Endothelial cell of umbilical vein (primary cell): ENCODE measurements at regions not wholly inside any gene's neighbourhood (a gene's known extent, or its start where the extent isn't known, plus 50 kb on each side); places are given as distances from the start of the nearest gene placed in this dataset.

Experiments used
- BruUV-seq: library from RNA; stranded (reverse); fragments of 400-500 nt; replicated peaks from 2 replicates; lab custom pipeline; 2021; lab: Mats Ljungman, UMichigan
- CTCF ChIA-PET: fragments of 300-600, 350-600 bp; sonication (Branson Sonifier 250); formaldehyde crosslinking; loops from one replicate; lab custom pipeline; 2021; ENCODE audit warnings: antibody characterized with exemption, inconsistent platforms; lab: Charles Lee
- POLR2A ChIA-PET: fragments of 300-600, 350-600 bp; sonication (Branson Sonifier 250); formaldehyde crosslinking; loops from one replicate; lab custom pipeline; 2021; ENCODE audit warnings: antibody characterized with exemption, inconsistent platforms; lab: Charles Lee
- DNase-seq: peaks from one replicate; pipeline ENCODE4 v3.0.0-alpha.2; 2011; ENCODE audit warnings: low read depth, low spot score
- FAIRE-seq: peaks from 2 replicates; lab custom pipeline; 2011; peaks lifted over from hg19 to GRCh38; lab: Jason Lieb, UNC
- H2AFZ ChIP-seq: 2 replicates; pipeline ENCODE4 v1.6.0; 2012; ENCODE audit warnings: low read depth, low read length, control low read depth, inconsistent platforms
- H3K27ac ChIP-seq: 2 replicates; pipeline ENCODE4 v1.5.1; 2011; ENCODE audit warnings: low read depth, mild to moderate bottlenecking, control low read depth, low read length, moderate library complexity; ENCODE audit not compliant: insufficient read depth
- H3K27me3 ChIP-seq, 2 experiments: 2 replicates each; pipeline versions ENCODE4 v1.6.0 to v1.6.1; 2011; ENCODE audit warnings: low read length in 2 of 2, mixed read lengths in 1 of 2; ENCODE audit not compliant: control insufficient read depth in 2 of 2, insufficient read depth in 2 of 2
- H3K36me3 ChIP-seq, 2 experiments: 2 replicates in 1 of 2; 3 replicates in 1 of 2; pipeline ENCODE4 v1.5.1; 2011; ENCODE audit warnings: low read length in 2 of 2, mild to moderate bottlenecking in 1 of 2, moderate library complexity in 1 of 2; ENCODE audit not compliant: control insufficient read depth in 2 of 2, insufficient read depth in 2 of 2; ENCODE audit errors: extremely low read depth in 1 of 2
- H3K4me1 ChIP-seq: 3 replicates; pipeline ENCODE4 v1.5.1; 2011; ENCODE audit warnings: mild to moderate bottlenecking, low read length; ENCODE audit not compliant: control insufficient read depth, insufficient read depth; ENCODE audit errors: extremely low read depth
- H3K4me2 ChIP-seq: 2 replicates; pipeline ENCODE4 v1.6.1; 2011; ENCODE audit warnings: low read length, control low read depth, mixed read lengths; ENCODE audit not compliant: insufficient read depth
- H3K4me3 ChIP-seq, 3 experiments: fragments of 200-600 bp in 1 of 3; sonication (generic), shearing (Covaris generic) in 1 of 3; replicated peaks in 1 of 3; 2 replicates each; pipeline ENCODE4 v1.5.1; 2011 to 2016; ENCODE audit warnings: control low read depth in 3 of 3, low read length in 3 of 3, mild to moderate bottlenecking in 2 of 3, inconsistent platforms in 1 of 3, low read depth in 1 of 3, moderate library complexity in 1 of 3; ENCODE audit not compliant: insufficient read depth in 1 of 3
- H3K79me2 ChIP-seq: 2 replicates; pipeline ENCODE4 v1.6.0; 2012; ENCODE audit warnings: low read length, inconsistent platforms; ENCODE audit not compliant: control insufficient read depth, insufficient read depth
- H3K9ac ChIP-seq: replicated peaks from 2 replicates; pipeline ENCODE3; 2011; ENCODE audit warnings: low read length, control low read depth; ENCODE audit not compliant: insufficient read depth; ENCODE audit errors: extremely low read depth
- H3K9me1 ChIP-seq: replicated peaks from 3 replicates; pipeline ENCODE4 v1.6.0; 2011; ENCODE audit warnings: mild to moderate bottlenecking, low read length; ENCODE audit not compliant: control insufficient read depth, insufficient read depth; ENCODE audit errors: extremely low read depth
- H3K9me3 ChIP-seq: replicated peaks from 2 replicates; pipeline ENCODE4 v1.5.1; 2012; ENCODE audit warnings: low read length, inconsistent platforms; ENCODE audit not compliant: control insufficient read depth, insufficient read depth
- H4K20me1 ChIP-seq: replicated peaks from 2 replicates; pipeline ENCODE3; 2011; ENCODE audit warnings: mild to moderate bottlenecking, low read length; ENCODE audit not compliant: control insufficient read depth, insufficient read depth; ENCODE audit errors: extremely low read depth
- EZH2 ChIP-seq: IDR thresholded peaks from 2 replicates; pipeline ENCODE4 v1.6.1; 2012; ENCODE audit warnings: borderline replicate concordance, low read depth, mild to moderate bottlenecking, moderate library complexity, low read length, inconsistent platforms; ENCODE audit not compliant: severe bottlenecking
- FOS ChIP-seq: IDR thresholded peaks from 2 replicates; pipeline ENCODE4 v1.6.1; 2011; ENCODE audit warnings: mild to moderate bottlenecking, low read length, moderate library complexity, borderline replicate concordance; ENCODE audit not compliant: insufficient read depth
- GATA2 ChIP-seq: IDR thresholded peaks from 2 replicates; pipeline ENCODE4 v1.7.0; 2011; ENCODE audit warnings: low read depth, mild to moderate bottlenecking, moderate library complexity, mixed read lengths, low read length; ENCODE audit not compliant: insufficient read length, insufficient read depth
- JUN ChIP-seq: IDR thresholded peaks from 2 replicates; pipeline ENCODE4 v1.6.1; 2011; ENCODE audit warnings: borderline replicate concordance, low read depth; ENCODE audit not compliant: insufficient read length, insufficient read depth
- MYC ChIP-seq: IDR thresholded peaks from one replicate; pipeline ENCODE4 v1.6.1; 2011; ENCODE audit warnings: mild to moderate bottlenecking, low read depth, low read length
- POLR2A ChIP-seq: IDR thresholded peaks from 2 replicates; pipeline ENCODE4 v1.6.1; 2012; ENCODE audit warnings: low read depth, mild to moderate bottlenecking, control low read depth, low read length
- POLR2AphosphoS5 ChIP-seq: IDR thresholded peaks from 2 replicates; pipeline ENCODE4 v1.6.1; 2012; ENCODE audit warnings: low read depth, mild to moderate bottlenecking, control low read depth, low read length, moderate library complexity; ENCODE audit not compliant: insufficient read depth
- dilution Hi-C: fragments of 300-500 bp; cut with MboI; formaldehyde crosslinking; loops from one replicate; pipeline ENCODE4 v1.15.0; 2019; ENCODE audit warnings: low sequenced_read_pairs; ENCODE audit not compliant: extremely low pct_ligation_motif_present
- intact Hi-C: fragments of 100-400 bp; cut with micrococcal nuclease; formaldehyde crosslinking; loops from one replicate; pipeline ENCODE4 v1.10.0; 2022
- TF ChIP-seq, protein P1 (sequence below), 2 donors: IDR thresholded peaks; 1 replicate in 1 of 2; 2 replicates in 1 of 2; pipeline ENCODE4 v1.5.1; 2011; ENCODE audit warnings: low read length in 2 of 2, mild to moderate bottlenecking in 2 of 2, moderate library complexity in 2 of 2, control low read depth in 1 of 2, inconsistent platforms in 1 of 2, low read depth in 1 of 2; ENCODE audit not compliant: insufficient read depth in 1 of 2; ENCODE audit errors: extremely low read depth in 1 of 2

DNA sequence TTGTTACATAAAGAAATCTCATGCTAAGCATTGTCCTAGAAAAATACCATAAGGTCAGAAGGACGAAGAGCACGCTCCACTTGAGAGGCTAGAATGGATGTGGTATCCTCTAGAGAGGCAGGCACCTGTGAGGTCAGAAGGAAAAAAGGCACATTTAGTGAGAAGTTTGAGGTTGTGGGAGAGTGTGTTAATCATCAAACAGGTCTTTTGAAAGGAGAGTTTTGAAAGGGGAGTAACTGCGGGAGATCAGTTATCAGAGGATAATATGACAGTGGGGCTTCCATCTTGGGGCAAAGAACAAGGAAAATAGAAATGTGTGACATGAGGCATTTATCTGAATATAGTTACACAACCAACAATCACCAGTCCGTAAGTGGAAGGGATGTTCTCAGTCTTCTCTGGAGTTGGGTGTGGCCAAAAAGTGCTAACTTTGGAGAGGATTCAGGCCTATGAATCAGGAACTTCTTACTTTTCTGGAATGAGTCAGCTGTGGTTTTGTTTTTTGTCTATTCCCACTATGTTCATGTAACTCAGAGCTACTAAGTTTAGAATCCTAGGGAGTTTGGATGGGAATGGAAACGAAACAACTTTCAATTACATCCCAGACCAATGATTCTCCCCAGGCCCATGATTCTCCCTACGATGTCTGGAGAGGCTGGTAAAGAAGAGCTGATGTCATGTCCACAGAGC, 451.4 kb upstream of the ST6GAL2 start:
- Histone ChIP-seq H3K27ac (no peak overlapping the region), H3K9ac (no peak overlapping the region), H3K4me1 (no peaks in the 10 kb centered on the region), H2AFZ (no peak overlapping the region), H3K4me2 (no peak overlapping the region), H3K36me3 (no peaks in the 10 kb centered on the region), H3K4me3 (no peak overlapping the region), H3K9me3 (peaks cover 3% of the 10 kb centered on the region), H4K20me1 (no peaks in the 10 kb centered on the region), H3K9me1 (no peaks in the 10 kb centered on the region), H3K27me3 (no peaks in the 10 kb centered on the region), H3K79me2 (no peaks in the 10 kb centered on the region)
- DNase-seq (no peak), FAIRE-seq (no peak)
- no TSS peak for BruUV-seq
- ChIA-PET CTCF (no interaction called here), POLR2A (no interaction called here)
- dilution Hi-C loops (no loop called here), intact Hi-C loops (no loop called here)
- TF ChIP-seq FOS (no peak), EZH2 (no peak), POLR2A (no peak), GATA2 (no peak), POLR2AphosphoS5 (no peak), JUN (no peak), MYC (no peak)
- TF ChIP-seq, protein P1, sequence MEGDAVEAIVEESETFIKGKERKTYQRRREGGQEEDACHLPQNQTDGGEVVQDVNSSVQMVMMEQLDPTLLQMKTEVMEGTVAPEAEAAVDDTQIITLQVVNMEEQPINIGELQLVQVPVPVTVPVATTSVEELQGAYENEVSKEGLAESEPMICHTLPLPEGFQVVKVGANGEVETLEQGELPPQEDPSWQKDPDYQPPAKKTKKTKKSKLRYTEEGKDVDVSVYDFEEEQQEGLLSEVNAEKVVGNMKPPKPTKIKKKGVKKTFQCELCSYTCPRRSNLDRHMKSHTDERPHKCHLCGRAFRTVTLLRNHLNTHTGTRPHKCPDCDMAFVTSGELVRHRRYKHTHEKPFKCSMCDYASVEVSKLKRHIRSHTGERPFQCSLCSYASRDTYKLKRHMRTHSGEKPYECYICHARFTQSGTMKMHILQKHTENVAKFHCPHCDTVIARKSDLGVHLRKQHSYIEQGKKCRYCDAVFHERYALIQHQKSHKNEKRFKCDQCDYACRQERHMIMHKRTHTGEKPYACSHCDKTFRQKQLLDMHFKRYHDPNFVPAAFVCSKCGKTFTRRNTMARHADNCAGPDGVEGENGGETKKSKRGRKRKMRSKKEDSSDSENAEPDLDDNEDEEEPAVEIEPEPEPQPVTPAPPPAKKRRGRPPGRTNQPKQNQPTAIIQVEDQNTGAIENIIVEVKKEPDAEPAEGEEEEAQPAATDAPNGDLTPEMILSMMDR (IDR thresholded peaks at IDR 0.05; ENCODE audit: extremely low read depth in 1 of 2, insufficient read depth in 1 of 2, low read depth in 1 of 2, low read length in 2 of 2): no peak
